Superior temporal gyrus (tissue), 1 donor: ENCODE measurements at regions not wholly inside any gene's neighbourhood (a gene's known extent, or its start where the extent isn't known, plus 50 kb on each side); places are given as distances from the start of the nearest gene placed in this dataset.
"Not testable (repeated sequence)": the region's sequence is repeated elsewhere in the genome, so short reads cannot be mapped to it uniquely, and the experiment has no call there.

Experiments
- DNase-seq: peaks from one replicate; pipeline ENCODE4 v3.0.0-alpha.2; 2016; ENCODE audit errors: extremely low spot score

DNA sequence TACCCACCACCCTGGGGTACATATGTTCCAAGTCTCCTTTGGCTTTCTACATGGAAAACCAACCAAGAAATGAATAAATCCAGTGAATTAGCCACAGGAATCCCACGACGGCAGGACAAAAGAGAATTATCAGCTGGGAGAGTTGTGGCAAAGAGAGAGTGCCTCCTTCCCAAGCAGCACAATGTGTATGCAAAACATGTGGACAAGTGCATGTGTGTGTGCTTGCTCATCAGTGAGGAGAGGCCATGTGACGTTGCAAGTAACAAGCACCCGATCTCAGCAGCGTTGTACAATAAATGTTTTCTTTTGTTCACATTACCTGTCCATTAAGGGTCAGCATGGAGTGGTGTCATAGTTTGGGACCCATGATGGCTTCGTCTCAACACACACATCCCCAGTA lies 50.0 kb upstream of the EMX2 start:
- DNase-seq = no peak

DNA sequence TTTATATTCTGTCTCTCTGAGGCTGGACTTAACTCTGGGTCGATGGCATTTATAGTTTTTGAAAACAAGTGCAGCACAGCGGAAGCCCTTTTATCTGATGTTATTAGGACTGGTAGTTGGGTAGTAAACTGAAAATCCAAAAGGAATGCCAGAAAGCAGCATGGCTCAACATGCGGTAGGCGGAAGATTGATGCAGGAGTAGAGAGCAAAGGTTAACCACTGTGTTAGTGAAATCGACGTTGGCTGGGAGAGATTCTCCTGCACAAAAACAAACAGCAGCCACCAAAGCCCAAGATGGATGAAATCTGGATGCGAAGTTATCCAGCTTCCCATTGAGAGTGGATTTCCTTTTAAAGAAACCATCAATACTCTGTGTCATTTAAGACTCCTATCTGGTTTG lies 54.5 kb upstream of the EMX2 start:
- DNase-seq = no peak

DNA sequence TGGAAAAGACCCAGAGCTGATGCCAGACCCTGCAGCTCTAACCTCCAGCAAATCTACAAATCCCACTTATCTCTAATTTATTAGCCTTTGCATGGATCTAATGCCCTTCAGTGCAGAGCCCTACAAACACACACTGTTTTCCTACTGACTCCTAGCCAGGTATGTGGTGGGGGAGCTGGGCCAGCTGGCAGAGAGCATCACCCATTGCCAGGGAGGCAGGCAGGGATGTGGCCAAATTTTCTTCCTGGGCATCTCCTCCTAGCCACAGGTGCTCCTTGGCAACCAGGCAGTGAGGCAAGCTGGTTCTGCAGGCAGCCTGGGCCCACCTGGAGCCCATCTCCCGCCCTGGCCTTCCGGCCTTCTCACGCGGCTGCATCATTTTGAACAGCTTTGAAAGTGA lies 55.9 kb upstream of the EMX2 start:
- no peak for DNase-seq

DNA sequence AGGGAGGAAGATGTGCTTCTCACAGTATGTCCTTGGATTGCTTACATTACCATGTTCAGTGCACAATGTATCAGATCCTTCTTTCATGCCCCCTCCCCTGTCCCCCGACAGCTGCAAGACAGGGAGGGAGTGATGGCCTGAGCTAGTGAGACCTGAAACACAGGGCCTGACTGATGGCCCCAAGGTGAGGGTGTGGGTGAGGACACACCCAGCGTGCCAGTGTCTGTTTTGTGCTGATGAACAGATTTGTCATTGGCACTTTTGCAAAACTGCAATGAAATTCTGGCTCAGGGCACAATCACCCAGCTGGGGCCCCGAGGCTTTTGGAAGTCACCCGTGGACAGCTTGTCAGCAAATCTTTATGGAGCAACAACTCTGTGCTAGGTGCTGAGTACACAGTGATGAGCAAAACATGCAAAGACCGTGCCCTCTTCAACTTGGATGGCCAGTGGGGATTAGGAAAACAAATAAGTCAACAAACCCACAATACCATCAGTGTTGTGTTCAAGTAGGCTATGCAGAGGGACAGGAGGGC lies 59.4 kb upstream of the EMX2 start:
- DNase-seq = no peak

DNA sequence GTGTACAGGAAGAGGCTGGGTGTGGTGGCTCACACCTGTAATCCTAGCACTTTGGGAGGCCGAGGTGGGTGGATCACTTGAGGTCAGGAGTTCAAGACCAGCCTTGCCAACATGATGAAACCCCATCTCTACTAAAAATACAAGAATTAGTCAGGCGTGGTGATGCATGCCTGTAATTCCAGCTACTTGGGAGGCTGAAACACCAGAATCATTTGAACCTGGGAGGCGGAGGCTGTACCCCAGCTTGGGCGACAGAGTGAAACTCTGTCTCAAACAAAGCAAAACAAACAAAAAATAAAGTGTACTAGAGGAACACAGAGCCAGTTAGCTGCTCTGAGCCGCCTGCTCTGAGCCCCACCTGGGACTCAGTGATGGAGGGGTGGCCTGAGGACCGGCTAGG lies 61.5 kb upstream of the EMX2 start:
- not testable (repeated sequence) for DNase-seq

DNA sequence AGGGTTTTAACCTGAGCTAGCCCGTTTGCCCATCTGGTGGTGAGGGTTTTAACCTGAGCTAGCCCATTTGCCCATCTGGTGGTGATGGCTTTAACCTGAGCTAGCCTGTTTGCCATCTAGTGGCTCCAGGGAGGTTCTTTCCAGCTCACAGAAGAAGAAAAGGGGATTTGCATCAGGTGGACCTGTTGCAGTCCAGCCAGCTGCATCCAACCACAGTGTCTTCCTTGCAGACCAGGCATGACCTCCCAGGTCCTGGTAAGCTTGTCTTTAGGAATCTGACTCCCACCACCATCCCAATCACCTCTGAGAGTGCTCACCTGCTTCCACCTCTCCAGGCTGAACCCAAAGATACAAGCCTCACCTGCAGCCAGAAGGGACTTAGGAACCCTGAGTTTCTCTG lies 62.4 kb upstream of the EMX2 start:
- no peak for DNase-seq

DNA sequence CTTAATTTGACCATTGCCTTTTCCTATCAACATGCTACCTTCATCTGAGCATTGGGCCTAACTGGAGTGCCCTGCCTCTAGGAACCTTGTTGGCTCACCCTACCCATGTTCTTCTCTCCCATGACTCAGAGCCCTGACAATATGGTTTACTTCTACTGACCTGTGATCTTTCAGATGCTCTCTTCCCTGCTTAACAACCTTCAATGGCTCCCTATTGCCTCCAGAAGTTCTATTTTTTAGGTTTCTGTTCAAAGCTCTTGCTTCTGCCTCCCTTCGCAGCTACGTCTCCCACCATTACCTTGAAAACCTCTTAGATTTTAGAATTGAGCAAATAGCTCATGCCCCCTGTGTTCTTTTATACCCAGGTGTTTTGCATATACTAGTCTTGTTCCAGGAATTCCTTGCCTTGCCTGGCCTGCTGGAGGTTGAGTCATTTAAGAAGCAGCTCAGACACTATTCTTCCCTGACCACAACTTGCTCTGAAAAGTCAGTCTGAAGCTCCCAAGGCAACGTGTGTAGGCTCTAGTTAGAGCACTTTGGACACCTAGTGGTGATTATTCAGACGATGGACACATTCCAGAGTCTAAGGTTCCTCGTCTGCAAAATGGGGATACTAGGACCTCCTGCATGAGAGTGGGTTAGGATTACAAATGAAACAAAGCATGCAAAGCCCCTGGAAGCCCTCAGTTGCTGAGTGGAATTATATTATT lies 64.4 kb upstream of the EMX2 start:
- DNase-seq = no peak

DNA sequence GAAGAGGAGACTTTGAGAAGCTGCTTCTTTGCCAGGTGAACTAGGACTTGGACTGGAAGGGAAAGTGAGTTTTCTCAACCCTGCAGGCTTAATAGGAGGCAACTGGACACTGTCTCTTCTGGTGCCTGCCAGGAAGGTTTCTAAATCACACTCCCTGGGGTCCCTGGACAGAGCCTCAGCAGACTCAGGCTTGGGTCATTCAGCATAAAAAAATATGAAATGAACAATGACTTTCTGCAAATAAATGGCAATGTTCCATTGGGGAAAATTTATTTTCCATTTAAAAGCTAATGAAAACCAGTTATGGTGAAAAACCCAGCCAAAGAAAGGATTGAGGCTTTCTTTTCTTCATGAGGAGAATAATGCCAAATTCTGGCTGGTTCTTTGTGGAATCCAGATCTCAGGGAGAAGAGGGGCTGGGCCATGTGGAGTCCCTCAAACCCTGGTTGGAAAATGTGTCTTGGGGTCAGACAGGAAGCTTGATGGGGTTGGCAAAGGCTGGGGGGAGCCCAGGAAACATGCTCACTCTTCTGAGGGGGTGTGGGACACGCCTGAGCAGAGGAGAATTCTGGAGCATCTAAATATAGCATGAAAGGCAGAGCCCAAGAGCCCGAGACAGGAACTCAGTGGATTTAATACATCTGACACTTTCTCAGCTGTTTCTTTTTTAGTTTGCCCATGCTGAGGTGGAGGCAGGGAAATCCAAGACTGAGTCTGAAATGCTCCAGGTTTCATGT lies 65.2 kb upstream of the EMX2 start:
- DNase-seq = no peak

DNA sequence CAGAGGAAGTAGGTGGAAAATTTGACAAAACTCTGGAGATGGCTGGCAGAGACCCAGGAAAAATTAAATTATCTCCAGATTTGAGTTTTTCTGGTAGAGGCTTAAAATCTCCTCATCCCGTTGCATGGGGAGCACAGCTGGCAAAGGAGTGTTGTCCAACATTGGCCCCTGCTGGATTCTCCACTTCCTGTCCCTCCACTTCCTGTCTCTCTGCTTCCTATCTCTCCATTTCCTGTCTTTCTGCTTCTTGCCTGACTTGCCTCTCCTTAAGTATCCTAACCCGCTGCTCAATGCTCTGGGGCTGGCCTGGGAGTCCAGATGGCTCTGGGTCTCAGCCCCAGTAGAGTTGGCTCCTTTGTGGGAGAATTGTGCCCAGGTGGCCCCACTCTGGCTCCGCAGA lies 65.8 kb upstream of the EMX2 start:
- DNase-seq = no peak

DNA sequence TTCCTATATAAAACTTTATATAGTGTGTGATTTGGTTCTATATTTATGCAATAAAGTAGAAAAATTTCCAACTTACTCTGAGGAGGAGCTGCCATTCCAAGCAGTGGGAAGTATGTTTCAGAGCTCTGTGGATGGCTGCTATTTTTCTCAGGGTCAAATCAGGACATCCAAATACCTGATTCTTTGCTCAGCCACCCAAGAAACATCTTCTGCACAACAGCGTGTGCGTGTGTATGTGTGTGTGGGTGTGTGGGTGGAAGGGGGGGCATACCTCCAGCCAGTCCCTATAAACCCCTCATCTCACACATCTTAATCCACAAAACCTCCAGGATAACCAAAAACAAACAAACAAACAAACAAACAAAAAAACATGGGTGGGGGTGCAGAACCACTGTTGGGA lies 66.3 kb upstream of the EMX2 start:
- DNase-seq = no peak

DNA sequence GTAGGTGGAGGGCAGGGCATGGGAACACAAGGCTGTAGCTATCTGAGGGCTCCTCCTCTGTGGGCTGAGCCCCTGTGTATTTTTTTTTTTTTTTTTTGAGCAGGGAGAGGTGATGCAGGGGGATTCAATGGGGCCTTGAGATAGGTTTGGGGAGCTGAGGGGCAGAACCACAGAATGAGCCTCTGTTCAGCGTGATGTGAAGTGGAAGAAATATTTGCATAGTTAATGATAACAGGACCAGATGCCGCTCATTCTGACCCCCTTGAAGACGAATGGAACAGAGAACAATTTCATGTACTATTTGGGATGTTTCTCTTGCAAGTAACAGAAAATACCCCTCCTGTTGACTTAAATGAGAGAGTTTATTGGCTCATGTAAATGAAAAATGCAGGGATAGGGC lies 69.7 kb upstream of the EMX2 start:
- no peak for DNase-seq

DNA sequence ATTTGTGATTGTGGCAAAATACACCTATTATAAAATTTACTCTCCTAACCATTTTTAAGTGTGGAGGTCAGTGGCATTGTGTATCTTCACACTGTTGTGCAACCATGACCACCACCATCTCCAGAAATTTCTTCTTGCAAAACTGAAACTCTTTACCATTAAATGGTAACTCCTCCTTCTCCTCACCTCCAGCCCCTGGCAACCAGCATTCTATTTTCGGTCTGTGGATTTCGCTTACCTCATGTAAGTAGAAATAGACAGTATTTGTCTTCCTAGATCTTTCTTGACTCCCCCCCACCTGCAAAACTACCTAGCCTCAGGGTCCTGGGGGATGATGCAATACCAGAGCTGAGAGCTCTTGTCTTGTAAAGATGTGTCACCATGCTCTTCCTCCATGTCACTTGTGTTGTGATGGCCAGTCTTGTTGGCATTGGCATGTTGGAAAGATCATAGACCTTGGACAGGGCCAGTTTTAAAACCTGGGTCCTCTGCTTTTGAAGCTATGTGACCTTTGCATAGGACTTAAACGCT lies 71.1 kb upstream of the EMX2 start:
- DNase-seq = no peak

DNA sequence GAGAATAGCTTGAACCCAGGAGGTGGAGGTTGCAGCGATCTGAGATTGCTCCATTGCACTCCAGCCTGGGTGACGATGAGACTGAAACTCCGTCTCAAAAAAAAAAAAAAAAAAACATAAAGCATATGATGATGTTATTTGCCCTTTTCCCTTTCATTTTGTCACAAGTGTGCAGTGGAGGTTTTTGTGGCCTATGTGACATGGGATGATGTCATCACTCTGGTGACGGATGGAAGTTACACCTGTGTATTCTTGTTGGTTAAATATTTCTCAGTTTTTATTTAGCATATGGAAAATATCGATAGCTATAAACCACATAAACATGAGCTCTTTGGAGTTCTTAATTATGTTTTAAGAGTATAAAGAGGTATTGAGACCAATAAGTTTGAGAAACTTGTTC lies 71.8 kb upstream of the EMX2 start:
- DNase-seq = no peak

DNA sequence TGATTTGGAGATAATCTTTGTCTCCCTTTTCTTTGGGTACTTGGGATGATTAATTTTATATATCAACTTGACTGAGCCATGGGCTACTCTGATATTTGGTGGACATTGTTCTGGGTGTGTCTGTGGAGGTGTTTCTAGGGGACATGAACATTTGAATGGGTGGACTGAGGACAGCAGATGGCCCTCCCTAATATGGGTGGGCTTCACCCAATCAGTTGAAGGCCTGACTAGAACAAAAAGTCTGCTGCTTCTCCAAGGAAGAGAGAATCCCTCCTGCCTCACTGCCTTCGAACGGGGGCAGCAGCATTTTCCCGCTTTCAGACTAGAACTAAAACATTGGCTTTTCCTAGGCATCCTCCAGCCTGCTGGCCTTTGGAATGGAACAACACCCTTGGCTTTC lies 73.9 kb upstream of the EMX2 start:
- no peak for DNase-seq

DNA sequence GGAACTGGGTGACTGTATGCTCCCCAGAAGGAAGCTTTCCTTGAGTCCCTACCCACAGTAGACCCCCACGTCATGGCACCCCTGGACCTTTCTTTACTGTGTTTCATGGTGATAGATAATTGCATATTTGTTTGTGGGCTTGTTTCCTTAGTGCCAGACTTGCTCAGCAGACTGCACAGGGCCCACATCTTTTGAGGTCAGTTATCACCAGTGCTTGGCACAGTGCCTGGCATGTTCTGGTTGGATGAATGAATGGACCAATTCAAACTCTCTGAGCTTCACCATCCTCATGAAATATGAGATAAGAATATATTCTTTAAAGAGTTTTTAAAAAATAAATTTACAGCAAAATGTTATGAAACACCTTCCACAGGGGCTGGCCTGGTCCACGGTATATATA lies 78.4 kb upstream of the EMX2 start:
- DNase-seq = no peak

DNA sequence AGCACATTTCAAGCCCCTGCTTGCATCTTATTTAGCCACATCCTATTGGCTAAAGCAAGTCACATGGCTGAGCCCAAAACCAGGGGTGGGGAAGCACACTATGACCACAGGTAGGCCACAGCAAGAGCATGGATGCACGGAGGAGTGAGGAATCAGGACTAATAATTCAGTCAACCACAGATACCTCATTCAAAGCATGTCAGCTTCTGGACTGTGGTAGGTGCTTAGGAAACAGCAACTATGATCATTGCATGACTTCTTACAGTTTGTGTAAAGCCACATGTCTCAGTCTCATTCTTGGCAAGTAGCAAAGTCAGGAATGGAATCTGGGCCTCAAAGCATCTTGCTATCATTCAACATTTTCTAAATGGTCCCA lies 79.0 kb upstream of the EMX2 start:
- no peak for DNase-seq

DNA sequence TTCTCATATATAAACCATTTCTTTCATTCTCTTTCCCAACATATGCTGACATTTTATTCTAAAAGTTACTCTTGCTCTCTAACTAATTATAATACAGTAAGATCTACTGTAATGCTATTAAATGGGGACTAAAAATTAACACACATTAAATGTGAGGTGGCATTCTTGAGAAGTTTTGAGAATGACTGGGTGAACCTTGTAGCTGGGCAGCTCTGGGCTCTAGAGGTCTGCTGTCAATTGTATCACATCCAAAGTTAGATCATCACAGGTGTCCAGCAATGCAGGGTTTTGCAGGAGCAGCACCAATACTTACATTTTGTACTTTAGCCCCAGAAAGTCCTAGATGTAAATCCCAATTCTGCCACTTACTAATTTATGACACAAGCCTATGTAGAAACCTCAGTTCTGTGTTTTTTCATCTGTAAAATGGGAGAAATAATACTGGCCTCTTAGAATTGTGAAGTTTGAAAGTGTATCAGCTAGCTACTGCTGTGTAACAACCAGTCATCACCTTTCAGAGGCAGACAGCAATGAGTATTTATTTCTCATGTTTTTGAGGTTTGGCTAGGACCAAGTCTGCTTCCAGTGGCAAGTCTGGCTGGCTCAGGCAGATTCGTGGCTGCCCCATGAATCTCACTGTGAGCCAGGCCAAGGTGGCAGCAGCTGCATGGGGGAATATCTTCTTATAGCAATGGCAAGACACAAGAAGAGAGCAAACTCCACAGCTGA lies 79.6 kb upstream of the EMX2 start:
- no peak for DNase-seq

DNA sequence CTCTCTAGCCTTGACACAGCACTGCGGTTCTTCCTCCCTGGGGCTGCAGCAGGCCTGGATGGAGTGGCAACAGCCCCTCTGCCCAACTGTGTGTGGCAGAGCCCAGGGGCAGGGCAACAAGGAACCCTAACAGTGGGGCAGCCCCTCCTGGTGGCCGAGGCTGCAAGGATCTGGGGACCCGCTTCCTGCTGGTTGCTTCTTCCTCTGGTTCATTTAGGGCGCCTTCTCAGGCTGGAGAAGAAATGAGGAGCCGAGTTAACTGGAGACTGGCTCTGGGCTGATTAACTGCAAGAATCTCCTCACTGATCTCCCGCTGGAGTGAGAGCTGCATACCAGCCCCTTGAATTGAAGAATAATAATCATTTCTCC lies 80.1 kb upstream of the EMX2 start:
- no peak for DNase-seq

DNA sequence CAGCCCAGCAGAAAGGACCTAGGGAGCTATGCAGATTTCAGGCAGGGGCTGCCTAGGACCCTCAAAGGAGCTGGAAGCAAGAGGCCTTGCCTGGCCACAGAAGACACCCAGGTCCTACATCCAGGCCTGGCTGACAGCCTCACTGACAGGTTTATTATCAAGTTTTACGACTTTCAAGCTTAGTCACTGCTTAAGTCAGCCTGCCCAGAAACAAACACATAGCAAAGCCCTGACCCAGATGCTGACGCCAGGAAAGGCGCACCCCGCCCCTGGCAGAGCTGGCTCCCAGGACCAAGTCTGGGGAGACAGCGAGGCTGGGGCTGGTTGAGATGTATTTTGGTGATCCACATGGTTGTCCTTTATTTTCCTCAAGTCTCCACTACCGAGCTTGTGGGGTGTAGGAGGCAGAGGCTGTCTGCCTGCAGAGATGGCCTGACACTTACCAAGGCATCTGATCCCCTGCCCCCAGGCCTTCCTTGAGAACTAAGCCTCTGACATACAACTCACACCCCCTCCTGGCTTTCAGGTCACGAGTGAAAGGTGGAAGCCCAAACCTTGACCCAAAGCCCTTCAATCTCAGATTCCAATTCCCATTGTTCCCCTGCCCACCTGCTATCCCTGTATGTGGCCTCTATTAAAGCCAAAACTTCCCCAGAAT lies 80.7 kb upstream of the EMX2 start:
- no peak for DNase-seq

DNA sequence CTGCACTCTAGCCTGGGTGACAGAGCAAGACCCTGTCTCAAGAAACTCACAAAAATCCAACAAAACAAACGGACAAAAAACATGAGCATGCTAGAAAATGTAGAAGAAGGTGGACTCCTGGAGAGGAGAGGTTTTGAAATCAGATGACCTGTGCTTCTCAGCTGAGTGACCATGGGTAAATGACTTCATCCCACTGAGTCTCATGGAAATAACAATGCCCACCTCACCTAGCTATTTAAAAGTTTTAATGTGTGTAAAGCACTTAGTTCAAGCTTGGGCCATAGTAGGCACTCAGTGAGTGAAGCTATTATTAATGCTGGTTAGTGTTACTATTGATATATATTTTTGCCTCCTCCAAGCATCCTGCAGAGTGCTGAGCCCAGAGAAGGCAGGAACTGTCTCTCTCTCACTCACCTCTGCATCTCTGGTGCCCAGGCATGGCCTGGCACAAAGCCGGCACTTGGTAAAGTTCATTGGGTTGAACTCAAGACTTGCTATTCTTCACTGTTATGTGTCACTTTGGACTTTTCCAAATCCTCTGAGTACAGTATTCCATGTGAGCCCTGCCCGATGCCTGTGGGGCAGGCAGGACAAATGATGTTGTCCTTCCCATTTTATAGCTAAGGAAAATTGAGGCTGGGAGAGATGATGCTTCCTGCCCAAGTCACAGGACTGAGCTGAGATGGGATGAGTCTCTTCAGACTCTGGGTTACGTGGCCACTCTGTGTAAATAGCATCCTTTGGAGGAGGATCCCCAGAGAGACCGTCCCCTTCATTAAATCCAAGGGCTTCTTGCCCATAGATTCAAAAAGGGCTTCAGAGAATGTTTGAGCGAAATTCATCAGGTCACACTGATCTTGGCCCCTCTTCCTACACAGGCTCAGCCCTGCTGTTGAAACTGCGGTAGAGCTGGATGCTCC lies 81.4 kb upstream of the EMX2 start:
- DNase-seq = no peak

DNA sequence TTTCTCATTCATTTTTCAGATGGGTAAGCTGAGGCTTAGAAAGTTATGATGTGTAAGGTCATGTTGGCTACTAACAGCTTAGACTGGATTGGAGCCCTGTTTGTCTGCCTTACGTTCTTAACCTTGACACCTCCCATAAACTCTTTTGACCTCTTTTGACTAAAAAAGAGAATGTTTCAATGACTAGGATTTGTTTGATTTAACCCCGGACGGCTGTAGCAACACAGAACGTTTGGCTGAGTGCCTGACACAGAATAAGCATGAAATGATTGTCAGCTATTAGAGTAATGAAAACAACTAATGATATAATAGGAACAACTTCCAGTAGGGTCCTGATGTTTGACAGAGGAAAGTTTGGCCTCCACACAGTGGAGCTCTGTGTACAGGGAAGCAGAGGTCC lies 83.3 kb upstream of the PDZD8 start:
- DNase-seq = no peak
